GM12878 (cell line): ENCODE measurements at regions not wholly inside any gene's neighbourhood (a gene's known extent, or its start where the extent isn't known, plus 50 kb on each side); places are given as distances from the start of the nearest gene placed in this dataset.

Experiments
- ATAC-seq: fragments of 200-7000 bp; cut with Tn5 transposase; 3 replicates; pipeline ENCODE4 v1.9.1; 2020; ENCODE audit warnings: mild to moderate bottlenecking, moderate library complexity
- BruUV-seq: library from RNA; stranded (reverse); fragments of 400-500 nt; replicated peaks from 2 replicates; lab custom pipeline; 2021; lab: Mats Ljungman, UMichigan
- CTCF ChIA-PET: fragments of 300-600 bp; sonication (Branson Sonifier 250); formaldehyde crosslinking; extraction: SDS; loops from one replicate; lab custom pipeline; 2021; ENCODE audit warnings: inconsistent platforms; lab: Yijun Ruan, JAX
- POLR2A ChIA-PET: fragments of 350-600 bp; formaldehyde crosslinking; extraction: SDS; loops from one replicate; lab custom pipeline; 2021; ENCODE audit warnings: inconsistent platforms; lab: Charles Lee
- RAD21 ChIA-PET: fragments of 300-600 bp; sonication (Branson Sonifier 250); formaldehyde crosslinking; loops from one replicate; lab custom pipeline; 2023; ENCODE audit warnings: antibody characterized with exemption; ENCODE audit not compliant: unreplicated experiment; lab: Charles Lee
- SMC1A ChIA-PET: fragments of 300-600 bp; sonication (Branson Sonifier 250); formaldehyde crosslinking; loops from one replicate; lab custom pipeline; 2023; ENCODE audit not compliant: unreplicated experiment, uncharacterized antibody; lab: Charles Lee
- DNase-seq: peaks from one replicate; pipeline ENCODE4 v3.0.0-alpha.2; 2011; ENCODE audit warnings: low read depth, low spot score
- FAIRE-seq: peaks from 3 replicates; lab custom pipeline; 2011; peaks lifted over from hg19 to GRCh38; lab: Jason Lieb, UNC
- H2AFZ ChIP-seq: 2 replicates; pipeline ENCODE4 v1.6.0; 2011; ENCODE audit warnings: low read depth, low read length, control low read depth; ENCODE audit not compliant: control insufficient read depth
- H3K27ac ChIP-seq: 2 replicates; pipeline ENCODE4 v1.5.1; 2011; ENCODE audit warnings: control low read depth; ENCODE audit not compliant: control insufficient read depth, insufficient read depth
- H3K27me3 ChIP-seq, 2 experiments: replicated peaks in 1 of 2; 2 replicates each; pipeline versions ENCODE4 v1.6.0 to v1.6.1; 2011; ENCODE audit warnings: low read length in 1 of 2; ENCODE audit not compliant: control insufficient read depth in 2 of 2, insufficient read depth in 2 of 2
- H3K36me3 ChIP-seq, 2 experiments: 2 replicates each; pipeline ENCODE4 v1.5.1; 2011; ENCODE audit warnings: low read length in 1 of 2; ENCODE audit not compliant: control insufficient read depth in 2 of 2, insufficient read depth in 2 of 2
- H3K4me1 ChIP-seq: 2 replicates; pipeline ENCODE4 v1.6.1; 2011; ENCODE audit warnings: mild to moderate bottlenecking, low read length, moderate library complexity, mixed read lengths; ENCODE audit not compliant: control insufficient read depth, insufficient read depth
- H3K4me2 ChIP-seq: 2 replicates; pipeline ENCODE4 v1.6.0; 2011; ENCODE audit warnings: control low read depth; ENCODE audit not compliant: control insufficient read depth, insufficient read depth
- H3K4me3 ChIP-seq: fragments of 200-600 bp; sonication (generic); 2 replicates; pipeline ENCODE4 v1.5.1; 2016
- H3K79me2 ChIP-seq: 2 replicates; pipeline ENCODE4 v1.6.0; 2011; ENCODE audit warnings: low read length; ENCODE audit not compliant: control insufficient read depth, insufficient read depth
- H3K9ac ChIP-seq: 2 replicates; pipeline ENCODE4 v1.8.0; 2011; ENCODE audit warnings: low read length, control low read depth, mixed read lengths; ENCODE audit not compliant: control insufficient read depth, insufficient read depth
- H3K9me3 ChIP-seq: replicated peaks from 3 replicates; pipeline ENCODE4 v1.5.1; 2011; ENCODE audit warnings: mild to moderate bottlenecking, low read length; ENCODE audit not compliant: control insufficient read depth, insufficient read depth
- H4K20me1 ChIP-seq: 2 replicates; pipeline ENCODE4 v1.6.0; 2011; ENCODE audit not compliant: control insufficient read depth, insufficient read depth
- BMI1 ChIP-seq: fragments of 450-650 bp; IDR thresholded peaks from 2 replicates; pipeline ENCODE4 v1.6.1; 2016; ENCODE audit warnings: mild to moderate bottlenecking, moderate library complexity, borderline replicate concordance
- DPF2 ChIP-seq: fragments of 450-650 bp; IDR thresholded peaks from 2 replicates; pipeline ENCODE4 v1.6.1; 2017; ENCODE audit warnings: mild to moderate bottlenecking
- EED ChIP-seq: sonication (generic); IDR thresholded peaks from 2 replicates; pipeline ENCODE4 v1.6.1; 2016; ENCODE audit warnings: antibody characterized with exemption, low read depth
- KLF5 ChIP-seq: fragments of 450-650 bp; IDR thresholded peaks from 2 replicates; pipeline ENCODE4 v1.6.1; 2014; ENCODE audit warnings: mild to moderate bottlenecking; ENCODE audit not compliant: partially characterized antibody
- PAX8 ChIP-seq: fragments of 450-650 bp; IDR thresholded peaks from 2 replicates; pipeline ENCODE4 v1.6.1; 2017; ENCODE audit warnings: mild to moderate bottlenecking, moderate library complexity
- POU2F2 ChIP-seq: IDR thresholded peaks from 3 replicates; pipeline ENCODE4 v1.6.1; 2011; ENCODE audit warnings: low read depth, mild to moderate bottlenecking, low read length, borderline replicate concordance
- PRDM15 ChIP-seq: fragments of 450-650 bp; formaldehyde crosslinking; IDR thresholded peaks from 2 replicates; pipeline ENCODE4 v1.4.0; 2020; ENCODE audit warnings: mild to moderate bottlenecking, moderate library complexity
- RBBP5 ChIP-seq: fragments of 200-600 bp; sonication (generic); conservative IDR thresholded peaks from 2 replicates; pipeline ENCODE4 v1.6.1; 2016
- SREBF1 ChIP-seq: IDR thresholded peaks from 2 replicates; pipeline ENCODE4 v1.6.1; 2012; ENCODE audit warnings: mild to moderate bottlenecking, low read length
- TARDBP ChIP-seq: IDR thresholded peaks from 2 replicates; pipeline ENCODE4 v1.6.1; 2016; ENCODE audit warnings: borderline replicate concordance
- YY1 ChIP-seq: IDR thresholded peaks from 2 replicates; pipeline ENCODE4 v1.6.1; 2011; ENCODE audit warnings: low read depth, mild to moderate bottlenecking, low read length
- WGBS: methylation state at CpG from one replicate; pipeline ENCODE4 v1.1.6; 2016; ENCODE audit warnings: low lambda C conversion rate; ENCODE audit not compliant: insufficient replicate concordance, insufficient coverage; ENCODE audit errors: missing lambda C conversion rate; 5-methylcytosine and 5-hydroxymethylcytosine counted together
- in situ Hi-C: fragments of 300-500 bp; cut with MboI; formaldehyde crosslinking; loops from 9 replicates; pipeline ENCODE4 v1.14.3; 2018; ENCODE audit warnings: mixed read lengths
- intact Hi-C: fragments of 100-400 bp; cut with micrococcal nuclease; formaldehyde crosslinking; loops from one replicate; pipeline ENCODE4 v1.14.2; 2022; ENCODE audit not compliant: unreplicated experiment
- TF ChIP-seq, protein P1 (sequence below): fragments of 450-650 bp; IDR thresholded peaks from 2 replicates; pipeline ENCODE4 v1.6.1; 2018; ENCODE audit warnings: borderline replicate concordance, mild to moderate bottlenecking; ENCODE audit not compliant: partially characterized antibody
- TF ChIP-seq, protein P2 (sequence below): fragments of 450-650 bp; IDR thresholded peaks from 2 replicates; pipeline ENCODE4 v1.6.1; 2016; ENCODE audit warnings: mild to moderate bottlenecking, moderate library complexity, borderline replicate concordance
- TF ChIP-seq, protein P3 (sequence below): fragments of 450-650 bp; IDR thresholded peaks from 2 replicates; pipeline ENCODE4 v1.6.1; 2014; ENCODE audit warnings: mild to moderate bottlenecking

- intact Hi-C loops (no loop called here), in situ Hi-C loops (no loop called here)
- H3K4me2 ChIP-seq = no peak overlapping the region
- no peak overlapping the region for H3K9ac ChIP-seq
- FAIRE-seq (no peak), DNase-seq (no peak), ATAC-seq (no peak)
- H4K20me1 ChIP-seq = no peaks in the 10 kb centered on the region
- ChIA-PET SMC1A (no interaction called here), CTCF (no interaction called here), RAD21 (no interaction called here), POLR2A (no interaction called here)
- no peaks in the 10 kb centered on the region for H3K79me2 ChIP-seq
- 0% methylated on average over 1 of the region's 1 CpG for WGBS
- H2AFZ ChIP-seq = no peak overlapping the region
- H3K4me1 ChIP-seq = no peaks in the 10 kb centered on the region
- H3K36me3 ChIP-seq = no peaks in the 10 kb centered on the region
- BruUV-seq = no TSS peak
- no peaks in the 10 kb centered on the region for H3K9me3 ChIP-seq
- no peak overlapping the region for H3K27ac ChIP-seq
- H3K27me3 ChIP-seq = no peaks in the 10 kb centered on the region
- H3K4me3 ChIP-seq = no peak overlapping the region
- TF ChIP-seq, protein P1, sequence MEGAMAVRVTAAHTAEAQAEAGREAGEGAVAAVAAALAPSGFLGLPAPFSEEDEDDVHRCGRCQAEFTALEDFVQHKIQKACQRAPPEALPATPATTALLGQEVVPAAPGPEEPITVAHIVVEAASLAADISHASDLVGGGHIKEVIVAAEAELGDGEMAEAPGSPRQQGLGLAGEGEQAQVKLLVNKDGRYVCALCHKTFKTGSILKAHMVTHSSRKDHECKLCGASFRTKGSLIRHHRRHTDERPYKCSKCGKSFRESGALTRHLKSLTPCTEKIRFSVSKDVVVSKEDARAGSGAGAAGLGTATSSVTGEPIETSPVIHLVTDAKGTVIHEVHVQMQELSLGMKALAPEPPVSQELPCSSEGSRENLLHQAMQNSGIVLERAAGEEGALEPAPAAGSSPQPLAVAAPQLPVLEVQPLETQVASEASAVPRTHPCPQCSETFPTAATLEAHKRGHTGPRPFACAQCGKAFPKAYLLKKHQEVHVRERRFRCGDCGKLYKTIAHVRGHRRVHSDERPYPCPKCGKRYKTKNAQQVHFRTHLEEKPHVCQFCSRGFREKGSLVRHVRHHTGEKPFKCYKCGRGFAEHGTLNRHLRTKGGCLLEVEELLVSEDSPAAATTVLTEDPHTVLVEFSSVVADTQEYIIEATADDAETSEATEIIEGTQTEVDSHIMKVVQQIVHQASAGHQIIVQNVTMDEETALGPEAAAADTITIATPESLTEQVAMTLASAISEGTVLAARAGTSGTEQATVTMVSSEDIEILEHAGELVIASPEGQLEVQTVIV = no peak
- TF ChIP-seq TARDBP (no peak), BMI1 (no peak), RBBP5 (no peak), SREBF1 (no peak), PAX8 (no peak), KLF5 (no peak), YY1 (no peak), PRDM15 (CRISPR knock-in tag) (no peak), EED (no peak), DPF2 (no peak), POU2F2 (no peak)
- TF ChIP-seq, protein P2, sequence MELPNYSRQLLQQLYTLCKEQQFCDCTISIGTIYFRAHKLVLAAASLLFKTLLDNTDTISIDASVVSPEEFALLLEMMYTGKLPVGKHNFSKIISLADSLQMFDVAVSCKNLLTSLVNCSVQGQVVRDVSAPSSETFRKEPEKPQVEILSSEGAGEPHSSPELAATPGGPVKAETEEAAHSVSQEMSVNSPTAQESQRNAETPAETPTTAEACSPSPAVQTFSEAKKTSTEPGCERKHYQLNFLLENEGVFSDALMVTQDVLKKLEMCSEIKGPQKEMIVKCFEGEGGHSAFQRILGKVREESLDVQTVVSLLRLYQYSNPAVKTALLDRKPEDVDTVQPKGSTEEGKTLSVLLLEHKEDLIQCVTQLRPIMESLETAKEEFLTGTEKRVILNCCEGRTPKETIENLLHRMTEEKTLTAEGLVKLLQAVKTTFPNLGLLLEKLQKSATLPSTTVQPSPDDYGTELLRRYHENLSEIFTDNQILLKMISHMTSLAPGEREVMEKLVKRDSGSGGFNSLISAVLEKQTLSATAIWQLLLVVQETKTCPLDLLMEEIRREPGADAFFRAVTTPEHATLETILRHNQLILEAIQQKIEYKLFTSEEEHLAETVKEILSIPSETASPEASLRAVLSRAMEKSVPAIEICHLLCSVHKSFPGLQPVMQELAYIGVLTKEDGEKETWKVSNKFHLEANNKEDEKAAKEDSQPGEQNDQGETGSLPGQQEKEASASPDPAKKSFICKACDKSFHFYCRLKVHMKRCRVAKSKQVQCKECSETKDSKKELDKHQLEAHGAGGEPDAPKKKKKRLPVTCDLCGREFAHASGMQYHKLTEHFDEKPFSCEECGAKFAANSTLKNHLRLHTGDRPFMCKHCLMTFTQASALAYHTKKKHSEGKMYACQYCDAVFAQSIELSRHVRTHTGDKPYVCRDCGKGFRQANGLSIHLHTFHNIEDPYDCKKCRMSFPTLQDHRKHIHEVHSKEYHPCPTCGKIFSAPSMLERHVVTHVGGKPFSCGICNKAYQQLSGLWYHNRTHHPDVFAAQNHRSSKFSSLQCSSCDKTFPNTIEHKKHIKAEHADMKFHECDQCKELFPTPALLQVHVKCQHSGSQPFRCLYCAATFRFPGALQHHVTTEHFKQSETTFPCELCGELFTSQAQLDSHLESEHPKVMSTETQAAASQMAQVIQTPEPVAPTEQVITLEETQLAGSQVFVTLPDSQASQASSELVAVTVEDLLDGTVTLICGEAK = no peak
- TF ChIP-seq, protein P3, sequence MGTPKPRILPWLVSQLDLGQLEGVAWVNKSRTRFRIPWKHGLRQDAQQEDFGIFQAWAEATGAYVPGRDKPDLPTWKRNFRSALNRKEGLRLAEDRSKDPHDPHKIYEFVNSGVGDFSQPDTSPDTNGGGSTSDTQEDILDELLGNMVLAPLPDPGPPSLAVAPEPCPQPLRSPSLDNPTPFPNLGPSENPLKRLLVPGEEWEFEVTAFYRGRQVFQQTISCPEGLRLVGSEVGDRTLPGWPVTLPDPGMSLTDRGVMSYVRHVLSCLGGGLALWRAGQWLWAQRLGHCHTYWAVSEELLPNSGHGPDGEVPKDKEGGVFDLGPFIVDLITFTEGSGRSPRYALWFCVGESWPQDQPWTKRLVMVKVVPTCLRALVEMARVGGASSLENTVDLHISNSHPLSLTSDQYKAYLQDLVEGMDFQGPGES = no peak
Observed at GRCh38 chr4:91684955-91685354, 618.8 kb upstream of the GRID2 start.
